ENCODE measurements at regions not wholly inside any gene's neighbourhood (a gene's known extent, or its start where the extent isn't known, plus 50 kb on each side); places are given as distances from the start of the nearest gene placed in this dataset.

- Mint-ChIP-seq H3K27ac (no peak overlapping the region), H3K9me3 (peaks cover 3 to 10% (median 6%) of the 10 kb centered on the region in 3 donors), H3K36me3 (no peaks in the 10 kb centered on the region), H3K27me3 (no peaks in the 10 kb centered on the region), H3K4me3 (no peak overlapping the region), H3K4me1 (no peaks in the 10 kb centered on the region)
These were observed 1259.7 kb downstream of the TYW1 start for GRCh38 chr7:68256295-68256694.

GRCh38 chr7:68258609-68259008 is 1262.0 kb downstream of the TYW1 start:
- Mint-ChIP-seq H3K9me3 (peaks cover 3 to 9% (median 6%) of the 10 kb centered on the region in 3 donors), H3K4me1 (no peaks in the 10 kb centered on the region), H3K4me3 (no peak overlapping the region), H3K27ac (no peak overlapping the region), H3K27me3 (no peaks in the 10 kb centered on the region), H3K36me3 (peaks cover 2% of the 10 kb centered on the region)

GRCh38 chr7:68265258-68265657 is 1268.6 kb downstream of the TYW1 start:
- H3K27me3 Mint-ChIP-seq = no peaks in the 10 kb centered on the region
- peaks cover 5 to 17% (median 5%) of the 10 kb centered on the region in 3 donors for H3K9me3 Mint-ChIP-seq

GRCh38 chr7:68266004-68266579 is 1269.5 kb downstream of the TYW1 start:
- Mint-ChIP-seq H3K36me3 (peaks cover 5% of the 10 kb centered on the region), H3K4me1 (no peaks in the 10 kb centered on the region), H3K9me3 (peaks cover 2 to 13% (median 4%) of the 10 kb centered on the region in 3 donors), H3K27me3 (no peaks in the 10 kb centered on the region), H3K4me3 (peak overlapping the region in 1 of 4 donors; percentile 19), H3K27ac (no peak overlapping the region)

More at GRCh38 chr7:68265258-68265657, 1268.6 kb downstream of the TYW1 start:
- Mint-ChIP-seq H3K4me1 (no peaks in the 10 kb centered on the region), H3K4me3 (no peak overlapping the region), H3K36me3 (peaks cover 5% of the 10 kb centered on the region), H3K27ac (no peak overlapping the region)

- H3K9me3 Mint-ChIP-seq = peaks cover 2 to 10% (median 4%) of the 10 kb centered on the region in 3 donors
- no peaks in the 10 kb centered on the region for H3K27me3 Mint-ChIP-seq
- no peak overlapping the region for H3K4me3 Mint-ChIP-seq
- H3K36me3 Mint-ChIP-seq = peaks cover 3% of the 10 kb centered on the region
- no peak overlapping the region for H3K27ac Mint-ChIP-seq
- no peaks in the 10 kb centered on the region for H3K4me1 Mint-ChIP-seq
These were observed 1270.9 kb downstream of the TYW1 start for GRCh38 chr7:68267486-68267885.

GRCh38 chr7:68269405-68269804 is 1272.8 kb downstream of the TYW1 start:
- Mint-ChIP-seq H3K4me3 (no peak overlapping the region), H3K27ac (no peak overlapping the region), H3K27me3 (no peaks in the 10 kb centered on the region), H3K36me3 (peaks cover 3% of the 10 kb centered on the region), H3K9me3 (peaks cover 0 to 7% (median 2%) of the 10 kb centered on the region in 3 donors), H3K4me1 (no peaks in the 10 kb centered on the region)

GRCh38 chr7:68272507-68272906 is 1275.9 kb downstream of the TYW1 start:
- Mint-ChIP-seq H3K27me3 (no peaks in the 10 kb centered on the region), H3K36me3 (no peaks in the 10 kb centered on the region), H3K27ac (peak overlapping the region in 1 of 3 donors; percentile 13), H3K4me3 (no peak overlapping the region), H3K9me3 (peaks cover 0 to 2% (median under 1%) of the 10 kb centered on the region in 3 donors), H3K4me1 (no peaks in the 10 kb centered on the region)

- Mint-ChIP-seq H3K9me3 (peaks cover 0 to 5% (median 0%) of the 10 kb centered on the region in 3 donors), H3K27ac (no peak overlapping the region), H3K4me1 (no peaks in the 10 kb centered on the region), H3K4me3 (no peak overlapping the region), H3K27me3 (no peaks in the 10 kb centered on the region), H3K36me3 (no peaks in the 10 kb centered on the region)
These were observed 1280.1 kb downstream of the TYW1 start for GRCh38 chr7:68276725-68277124.

- Mint-ChIP-seq H3K4me1 (no peaks in the 10 kb centered on the region), H3K36me3 (no peaks in the 10 kb centered on the region), H3K9me3 (peaks cover 0 to 28% (median 18%) of the 10 kb centered on the region in 3 donors), H3K4me3 (no peak overlapping the region), H3K27ac (no peak overlapping the region), H3K27me3 (no peaks in the 10 kb centered on the region)
These were observed 1283.3 kb downstream of the TYW1 start for GRCh38 chr7:68279827-68280400.

GRCh38 chr7:68280931-68281330 is 1284.3 kb downstream of the TYW1 start:
- Mint-ChIP-seq H3K4me1 (no peaks in the 10 kb centered on the region), H3K9me3 (peaks cover 0 to 28% (median 18%) of the 10 kb centered on the region in 3 donors), H3K36me3 (no peaks in the 10 kb centered on the region), H3K27ac (no peak overlapping the region), H3K27me3 (no peaks in the 10 kb centered on the region), H3K4me3 (no peak overlapping the region)

- Mint-ChIP-seq H3K9me3 (peaks cover 3 to 36% (median 22%) of the 10 kb centered on the region in 3 donors), H3K4me1 (no peaks in the 10 kb centered on the region), H3K27ac (no peak overlapping the region), H3K36me3 (no peaks in the 10 kb centered on the region), H3K4me3 (peak overlapping the region in 1 of 4 donors; percentile 4), H3K27me3 (no peaks in the 10 kb centered on the region)
These were observed 1291.5 kb downstream of the TYW1 start for GRCh38 chr7:68288144-68288593.

GRCh38 chr7:68291710-68292109 is 1295.1 kb downstream of the TYW1 start:
- H3K9me3 Mint-ChIP-seq = peaks cover 5 to 19% (median 10%) of the 10 kb centered on the region in 3 donors
- no peak overlapping the region for H3K4me3 Mint-ChIP-seq
- H3K27me3 Mint-ChIP-seq = no peaks in the 10 kb centered on the region
- H3K36me3 Mint-ChIP-seq = no peaks in the 10 kb centered on the region
- H3K4me1 Mint-ChIP-seq = peaks cover 0 to 3% (median 0%) of the 10 kb centered on the region in 3 donors
- H3K27ac Mint-ChIP-seq = no peak overlapping the region

- Mint-ChIP-seq H3K4me3 (no peak overlapping the region), H3K9me3 (peaks cover 9 to 18% (median 10%) of the 10 kb centered on the region in 3 donors), H3K4me1 (peaks cover 0 to 3% (median 0%) of the 10 kb centered on the region in 3 donors), H3K36me3 (no peaks in the 10 kb centered on the region), H3K27me3 (no peaks in the 10 kb centered on the region), H3K27ac (no peak overlapping the region)
These were observed 1298.8 kb downstream of the TYW1 start for GRCh38 chr7:68295386-68295785.

GRCh38 chr7:68304536-68304935 is 1293.7 kb upstream of the AUTS2 start:
- H3K27me3 Mint-ChIP-seq = peaks cover 2% of the 10 kb centered on the region
- peak overlapping the region in 1 of 3 donors; percentile 35 for H3K27ac Mint-ChIP-seq
- no peak overlapping the region for H3K4me3 Mint-ChIP-seq
- no peaks in the 10 kb centered on the region for H3K36me3 Mint-ChIP-seq
- H3K9me3 Mint-ChIP-seq = peaks cover 6 to 10% (median 8%) of the 10 kb centered on the region in 3 donors
- H3K4me1 Mint-ChIP-seq = no peaks in the 10 kb centered on the region

- peaks cover 4 to 10% (median 6%) of the 10 kb centered on the region in 3 donors for H3K9me3 Mint-ChIP-seq
- H3K27ac Mint-ChIP-seq = no peak overlapping the region
These were observed 1291.6 kb upstream of the AUTS2 start for GRCh38 chr7:68306692-68307107.

GRCh38 chr7:68309271-68309670 is 1289.0 kb upstream of the AUTS2 start:
- Mint-ChIP-seq H3K36me3 (no peaks in the 10 kb centered on the region), H3K27me3 (no peaks in the 10 kb centered on the region), H3K4me3 (no peak overlapping the region), H3K27ac (no peak overlapping the region), H3K9me3 (peaks cover 5 to 13% (median 8%) of the 10 kb centered on the region in 3 donors), H3K4me1 (peaks cover 0 to 2% (median 0%) of the 10 kb centered on the region in 3 donors)

More at GRCh38 chr7:68306692-68307107, 1291.6 kb upstream of the AUTS2 start:
- Mint-ChIP-seq H3K4me3 (no peak overlapping the region), H3K27me3 (no peaks in the 10 kb centered on the region), H3K4me1 (no peaks in the 10 kb centered on the region), H3K36me3 (no peaks in the 10 kb centered on the region)

Data from IgD-negative memory B cell (primary cell).